ENCODE measurements at regions not wholly inside any gene's neighbourhood (a gene's known extent, or its start where the extent isn't known, plus 50 kb on each side); places are given as distances from the start of the nearest gene placed in this dataset.

DNA sequence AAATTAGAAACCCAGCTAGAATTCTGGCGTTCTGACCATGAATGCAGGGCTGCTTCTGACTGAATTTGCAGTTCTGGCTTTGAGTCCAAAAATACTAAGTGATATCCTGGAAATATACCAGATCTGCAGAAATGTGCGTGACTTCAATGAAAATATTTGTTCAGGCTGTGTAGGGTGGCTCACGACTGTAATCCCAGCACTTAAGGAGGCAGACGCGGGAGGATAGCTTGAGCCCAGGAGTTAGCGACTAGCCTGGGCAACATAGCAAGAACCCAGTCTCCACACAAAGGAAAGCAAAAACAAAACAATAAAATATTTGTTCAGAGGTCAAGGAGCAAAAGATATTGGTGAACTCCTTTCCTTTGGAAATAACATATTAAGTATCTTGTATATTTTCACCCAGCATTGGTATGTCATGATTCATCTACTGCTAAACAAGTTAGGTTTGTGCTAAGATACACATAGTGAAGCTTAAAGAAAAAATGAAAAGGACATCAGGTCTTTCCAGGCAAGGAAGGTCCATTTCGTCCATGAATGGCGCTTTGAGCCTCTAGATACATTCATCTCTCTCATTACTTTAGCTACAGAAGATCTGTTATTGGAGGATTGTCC is 239.2 kb downstream of the CMPK2 start:
- H3K27me3 ChIP-seq (replicated peaks in 1 of 7): no peaks in the 10 kb centered on the region
- no peaks in the 10 kb centered on the region for H3K36me3 ChIP-seq
- H3K27ac ChIP-seq: no peak overlapping the region
- TF ChIP-seq POLR2AphosphoS5 (IDR thresholded peaks at IDR 0.05): no peak
- TF ChIP-seq, protein P1, sequence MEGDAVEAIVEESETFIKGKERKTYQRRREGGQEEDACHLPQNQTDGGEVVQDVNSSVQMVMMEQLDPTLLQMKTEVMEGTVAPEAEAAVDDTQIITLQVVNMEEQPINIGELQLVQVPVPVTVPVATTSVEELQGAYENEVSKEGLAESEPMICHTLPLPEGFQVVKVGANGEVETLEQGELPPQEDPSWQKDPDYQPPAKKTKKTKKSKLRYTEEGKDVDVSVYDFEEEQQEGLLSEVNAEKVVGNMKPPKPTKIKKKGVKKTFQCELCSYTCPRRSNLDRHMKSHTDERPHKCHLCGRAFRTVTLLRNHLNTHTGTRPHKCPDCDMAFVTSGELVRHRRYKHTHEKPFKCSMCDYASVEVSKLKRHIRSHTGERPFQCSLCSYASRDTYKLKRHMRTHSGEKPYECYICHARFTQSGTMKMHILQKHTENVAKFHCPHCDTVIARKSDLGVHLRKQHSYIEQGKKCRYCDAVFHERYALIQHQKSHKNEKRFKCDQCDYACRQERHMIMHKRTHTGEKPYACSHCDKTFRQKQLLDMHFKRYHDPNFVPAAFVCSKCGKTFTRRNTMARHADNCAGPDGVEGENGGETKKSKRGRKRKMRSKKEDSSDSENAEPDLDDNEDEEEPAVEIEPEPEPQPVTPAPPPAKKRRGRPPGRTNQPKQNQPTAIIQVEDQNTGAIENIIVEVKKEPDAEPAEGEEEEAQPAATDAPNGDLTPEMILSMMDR (IDR thresholded peaks at IDR 0.05 in 8 of 11, conservative IDR thresholded peaks at IDR 0.05 in 3 of 11): no peak
- TF ChIP-seq POLR2A (IDR thresholded peaks at IDR 0.05): no peak
- H3K4me3 ChIP-seq: no peak overlapping the region
- no peaks in the 10 kb centered on the region for H3K9me3 ChIP-seq
- WGBS, 5 donors: 61 to 79% (median 65%) methylated on average over 8 of the region's 8 CpGs
- intact Hi-C loops (cut with DNase I; ENCODE audit: low total_unique reads): no loop called here
- H3K4me1 ChIP-seq: no peaks in the 10 kb centered on the region
- no peak for DNase-seq

DNA sequence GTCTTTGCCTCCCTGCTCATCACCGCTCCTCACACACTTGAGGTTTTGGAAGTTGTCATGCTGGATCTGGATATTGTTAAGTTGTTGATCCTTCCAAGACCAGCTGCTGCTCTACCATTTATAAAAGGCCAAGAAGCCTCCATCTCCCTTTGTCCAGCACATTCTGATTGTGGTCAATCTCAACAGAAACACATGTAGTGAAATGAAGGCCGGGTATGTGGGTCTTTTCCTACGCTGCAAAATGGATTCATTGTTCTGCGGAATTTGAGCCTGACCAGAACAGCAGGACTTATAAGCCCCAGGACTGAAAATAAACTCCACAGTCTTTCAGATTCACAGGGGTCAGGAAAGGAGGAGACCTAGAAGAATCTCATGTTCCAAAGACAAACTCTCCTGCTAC is 238.4 kb downstream of the CMPK2 start:
- Histone ChIP-seq H3K27ac (no peak overlapping the region), H3K27me3 (replicated peaks in 1 of 7) (no peaks in the 10 kb centered on the region), H3K9me3 (no peaks in the 10 kb centered on the region), H3K36me3 (no peaks in the 10 kb centered on the region), H3K4me3 (no peak overlapping the region), H3K4me1 (no peaks in the 10 kb centered on the region)
- intact Hi-C loops (cut with DNase I; ENCODE audit: low total_unique reads): no loop called here
- WGBS, 5 donors: 87 to 97% (median 92%) methylated on average over 4 of the region's 4 CpGs
- TF ChIP-seq, protein P1 (IDR thresholded peaks at IDR 0.05 in 8 of 11, conservative IDR thresholded peaks at IDR 0.05 in 3 of 11): no peak
- no peak for TF ChIP-seq POLR2A (IDR thresholded peaks at IDR 0.05)
- no peak for TF ChIP-seq POLR2AphosphoS5 (IDR thresholded peaks at IDR 0.05)
- no peak for DNase-seq

DNA sequence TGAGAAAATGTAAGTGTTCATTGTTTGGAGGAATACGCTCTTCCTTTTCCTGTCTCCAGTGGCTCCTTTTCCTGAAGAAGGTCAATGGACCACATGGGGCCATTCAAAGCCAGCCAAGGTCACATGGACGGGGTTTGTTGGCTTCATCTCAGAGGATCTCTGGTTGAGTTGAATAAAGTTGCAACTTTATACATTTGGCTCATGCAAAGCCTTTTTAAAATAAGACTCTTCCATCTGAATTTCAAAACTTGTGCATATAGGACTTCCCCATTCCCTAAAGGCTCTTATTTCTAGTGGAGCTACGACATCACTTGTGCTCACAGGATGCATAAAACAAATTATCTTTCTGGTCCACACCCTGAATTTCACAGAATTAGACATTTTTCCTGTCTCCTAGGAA is 235.5 kb downstream of the CMPK2 start:
- no peaks in the 10 kb centered on the region for H3K9me3 ChIP-seq
- TF ChIP-seq, protein P1 (IDR thresholded peaks at IDR 0.05 in 8 of 11, conservative IDR thresholded peaks at IDR 0.05 in 3 of 11): no peak
- TF ChIP-seq POLR2AphosphoS5 (IDR thresholded peaks at IDR 0.05): no peak
- TF ChIP-seq POLR2A (IDR thresholded peaks at IDR 0.05): no peak
- no peaks in the 10 kb centered on the region for H3K27me3 ChIP-seq (replicated peaks in 1 of 7)
- no peak overlapping the region for H3K4me3 ChIP-seq
- H3K36me3 ChIP-seq: no peaks in the 10 kb centered on the region
- intact Hi-C loops (cut with DNase I; ENCODE audit: low total_unique reads): no loop called here
- H3K4me1 ChIP-seq: no peaks in the 10 kb centered on the region
- 43 to 55% (median 48%) methylated on average over 3 of the region's 3 CpGs for WGBS, 5 donors
- no peak overlapping the region for H3K27ac ChIP-seq
- no peak for DNase-seq

DNA sequence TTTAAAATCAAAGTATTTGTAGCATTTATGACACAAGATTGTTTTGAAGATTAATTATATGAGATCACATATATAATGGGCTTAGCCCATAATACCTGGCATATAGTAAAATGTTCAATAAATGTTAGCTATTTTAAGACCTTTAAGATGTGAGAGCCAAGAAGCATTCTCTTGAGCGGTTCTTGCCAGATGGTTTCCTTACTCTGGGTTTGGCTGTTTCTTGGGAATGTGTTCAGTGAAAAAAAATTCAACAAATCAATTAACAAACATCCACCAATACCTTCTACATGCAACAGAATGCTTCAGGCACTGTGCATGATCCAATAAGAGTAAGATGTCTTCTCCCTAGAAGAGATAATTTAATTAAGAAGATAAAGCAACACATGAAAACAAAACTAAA is 230.4 kb downstream of the CMPK2 start:
- Histone ChIP-seq H3K27ac (no peak overlapping the region), H3K4me3 (no peak overlapping the region), H3K27me3 (replicated peaks in 1 of 7) (peaks cover 0 to 19% (median 0%) of the 10 kb centered on the region in 7 donors), H3K9me3 (no peaks in the 10 kb centered on the region), H3K36me3 (no peaks in the 10 kb centered on the region), H3K4me1 (no peaks in the 10 kb centered on the region)
- DNase-seq: no peak
- 85 to 92% (median 90%) methylated on average over 1 of the region's 1 CpG for WGBS, 5 donors
- intact Hi-C loops (cut with DNase I; ENCODE audit: low total_unique reads): no loop called here
- no peak for TF ChIP-seq POLR2AphosphoS5 (IDR thresholded peaks at IDR 0.05)
- TF ChIP-seq, protein P1 (IDR thresholded peaks at IDR 0.05 in 8 of 11, conservative IDR thresholded peaks at IDR 0.05 in 3 of 11): no peak
- no peak for TF ChIP-seq POLR2A (IDR thresholded peaks at IDR 0.05)

Data from spleen (tissue), 11 donors.